Stomach smooth muscle (tissue), 2 donors: ENCODE measurements at regions not wholly inside any gene's neighbourhood (a gene's known extent, or its start where the extent isn't known, plus 50 kb on each side); places are given as distances from the start of the nearest gene placed in this dataset.
"Not testable (repeated sequence)": the region's sequence is repeated elsewhere in the genome, so short reads cannot be mapped to it uniquely, and the experiment has no call there.

Source experiments
- H3K27ac ChIP-seq: one replicate; pipeline ENCODE4 v1.7.0; 2013; ENCODE audit warnings: mild to moderate bottlenecking, low read length, inconsistent platforms
- H3K27me3 ChIP-seq, 2 donors: one replicate each; pipeline ENCODE4 v1.7.0; 2013; ENCODE audit warnings: low read length in 2 of 2; ENCODE audit not compliant: insufficient read depth in 2 of 2, control insufficient read depth in 1 of 2
- H3K36me3 ChIP-seq, 2 donors: one replicate each; pipeline ENCODE4 v1.7.0; 2013; ENCODE audit warnings: low read length in 2 of 2; ENCODE audit not compliant: control insufficient read depth in 2 of 2, insufficient read depth in 2 of 2
- H3K4me1 ChIP-seq: one replicate; pipeline ENCODE4 v1.7.0; 2013; ENCODE audit warnings: low read length; ENCODE audit not compliant: control insufficient read depth, insufficient read depth
- H3K4me3 ChIP-seq, 2 donors: one replicate each; pipeline ENCODE4 v1.7.0; 2013; ENCODE audit warnings: low read length in 2 of 2
- H3K9ac ChIP-seq, 2 donors: one replicate each; pipeline ENCODE4 v1.7.0; 2013; ENCODE audit warnings: low read length in 2 of 2, mild to moderate bottlenecking in 1 of 2
- H3K9me3 ChIP-seq, 2 donors: one replicate each; pipeline ENCODE4 v1.7.0; 2013; ENCODE audit warnings: low read length in 2 of 2; ENCODE audit not compliant: control insufficient read depth in 2 of 2
- donor health status: healthy.
- donor health status: Pancreatic carcinoma.

DNA sequence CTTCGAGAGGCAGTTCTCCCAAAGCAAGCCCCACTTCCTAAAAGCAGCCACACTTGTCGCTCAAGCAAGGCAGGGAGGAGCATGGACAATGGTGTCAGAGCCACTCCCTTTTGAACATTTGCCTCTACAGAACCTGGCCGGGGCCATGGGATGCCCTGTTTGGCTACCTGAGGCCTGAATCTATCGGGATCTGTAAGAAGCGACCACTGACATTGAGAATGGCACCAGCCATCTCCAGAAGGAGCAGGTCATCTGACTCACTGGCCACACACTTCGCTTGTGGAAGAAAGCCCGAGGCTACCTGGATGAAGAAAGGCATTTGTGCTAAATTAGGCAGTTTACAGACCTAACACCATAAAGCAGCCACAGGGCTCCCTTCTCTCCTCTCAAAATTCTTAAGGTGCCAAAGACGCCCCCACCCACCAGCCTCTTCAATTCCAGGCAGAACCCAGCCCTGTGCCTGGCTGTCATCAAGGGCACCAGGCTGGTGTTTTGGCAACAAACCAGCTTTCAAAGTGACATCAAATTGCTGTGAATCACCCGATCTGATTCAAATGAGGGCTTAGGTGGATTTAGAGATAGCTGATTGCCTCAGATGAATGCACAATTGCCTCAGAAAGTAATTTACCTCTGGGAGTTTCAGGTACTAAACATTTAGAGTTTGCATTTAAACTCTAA lies 104.8 kb downstream of the ETS2 start:
- Histone ChIP-seq H3K36me3 (no peaks in the 10 kb centered on the region), H3K9ac (peak overlapping the region in 1 of 2 donors; percentile 8), H3K4me1 (peaks cover 36% of the 10 kb centered on the region), H3K27me3 (no peaks in the 10 kb centered on the region), H3K9me3 (no peaks in the 10 kb centered on the region), H3K27ac (peak overlapping the region; percentile 55), H3K4me3 (no peak overlapping the region)

DNA sequence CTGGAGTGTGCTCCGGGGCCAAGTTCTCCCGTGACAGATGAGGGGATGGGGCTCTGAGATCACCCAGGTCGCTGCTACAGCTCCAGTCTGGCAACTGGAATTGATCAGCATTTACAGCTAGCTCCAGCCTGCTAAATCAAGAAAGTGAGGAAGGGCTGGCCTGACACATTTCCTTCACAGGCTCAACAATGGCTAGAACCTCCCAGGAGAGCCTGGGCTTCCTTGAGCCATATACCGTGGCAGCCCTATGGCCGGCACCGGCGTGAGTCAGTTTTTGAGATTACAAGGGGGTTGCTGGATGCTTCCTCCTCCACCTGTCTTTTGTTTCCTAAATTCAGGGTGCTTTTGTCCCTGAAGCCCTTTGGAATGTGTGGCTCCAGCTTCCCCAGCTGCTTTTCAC lies 104.2 kb downstream of the ETS2 start:
- no peaks in the 10 kb centered on the region for H3K9me3 ChIP-seq

DNA sequence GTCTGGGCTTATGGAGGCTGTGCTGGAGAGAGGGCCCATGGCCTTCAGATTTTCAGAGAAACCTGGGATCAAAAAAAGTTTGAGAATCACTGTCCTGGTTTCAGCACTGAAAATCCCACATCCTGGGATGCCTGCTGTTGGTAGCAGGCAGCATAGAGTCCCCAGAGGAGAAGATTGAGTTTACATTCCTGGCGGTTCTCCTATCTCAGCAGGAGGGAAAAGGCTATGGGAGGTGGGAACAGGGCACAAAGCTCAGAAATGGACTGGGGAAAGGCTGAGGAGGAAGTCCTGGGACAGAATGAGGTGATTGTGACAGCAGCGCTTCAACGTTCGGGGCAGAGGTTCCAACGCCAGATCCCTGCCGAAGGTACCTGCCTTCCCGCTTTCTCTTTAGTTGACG lies 103.4 kb downstream of the ETS2 start:
- H3K4me3 ChIP-seq, result no peak overlapping the region
- peaks cover 26% of the 10 kb centered on the region for H3K4me1 ChIP-seq
- H3K9ac ChIP-seq, result no peak overlapping the region
- peak overlapping the region; percentile 55 for H3K27ac ChIP-seq
- H3K27me3 ChIP-seq, result no peaks in the 10 kb centered on the region
- H3K9me3 ChIP-seq, result no peaks in the 10 kb centered on the region
- no peaks in the 10 kb centered on the region for H3K36me3 ChIP-seq

More for the DNA sequence above, 104.2 kb downstream of the ETS2 start:
- Histone ChIP-seq H3K36me3 (no peaks in the 10 kb centered on the region), H3K27me3 (no peaks in the 10 kb centered on the region), H3K4me3 (no peak overlapping the region), H3K9ac (no peak overlapping the region), H3K27ac (peak overlapping the region; percentile 55), H3K4me1 (peaks cover 32% of the 10 kb centered on the region)

DNA sequence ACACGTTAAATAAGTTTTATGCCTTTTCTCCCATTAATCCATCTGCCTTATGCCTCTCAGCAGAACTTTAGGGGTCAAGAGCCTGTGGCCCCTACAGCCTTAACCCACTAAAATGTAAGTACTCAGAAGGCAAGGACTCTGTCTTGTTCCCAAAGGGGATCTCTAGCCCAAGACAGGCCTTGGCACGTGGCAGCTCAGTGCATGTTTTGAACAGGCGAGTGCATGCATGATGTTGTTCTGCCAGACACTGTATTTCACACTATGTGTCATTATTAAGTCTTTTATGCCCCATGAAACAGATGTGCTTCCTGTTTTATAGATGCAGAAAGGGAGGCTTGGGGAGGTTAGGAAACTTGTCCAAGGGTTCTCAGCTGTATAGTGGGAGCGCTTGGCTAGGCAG lies 102.8 kb downstream of the ETS2 start:
- peaks cover 27% of the 10 kb centered on the region for H3K4me1 ChIP-seq
- H3K9ac ChIP-seq, result no peak overlapping the region
- no peaks in the 10 kb centered on the region for H3K27me3 ChIP-seq
- no peaks in the 10 kb centered on the region for H3K9me3 ChIP-seq
- H3K27ac ChIP-seq, result peak overlapping the region; percentile 55
- H3K36me3 ChIP-seq, result no peaks in the 10 kb centered on the region
- no peak overlapping the region for H3K4me3 ChIP-seq

GRCh38 chr21:38905752-38906151 lies 100.0 kb downstream of the ETS2 start:
- Histone ChIP-seq H3K27ac (no peak overlapping the region), H3K4me1 (peaks cover 19% of the 10 kb centered on the region)

DNA sequence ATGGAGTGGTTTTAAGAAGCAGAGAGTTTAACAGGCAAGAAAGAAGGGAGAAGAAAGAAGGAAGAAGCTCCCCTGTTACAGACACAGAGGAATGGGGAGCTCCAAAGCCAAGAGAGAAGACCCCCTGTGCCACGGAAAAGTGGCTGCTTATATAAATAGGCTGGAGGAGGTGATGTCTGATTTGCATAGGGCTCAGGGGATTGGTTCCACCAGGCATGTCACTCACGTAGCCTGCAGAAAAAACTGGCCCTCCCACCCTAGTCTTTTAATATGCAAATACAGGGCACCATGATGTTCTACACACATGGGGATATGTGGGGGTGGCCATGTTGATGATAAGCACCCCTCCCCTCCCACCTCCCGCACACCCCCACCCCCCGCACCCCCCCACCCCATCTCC lies 99.6 kb downstream of the ETS2 start:
- Histone ChIP-seq H3K9me3 (peaks cover 0 to 4% of the 10 kb centered on the region in 2 donors), H3K36me3 (no peaks in the 10 kb centered on the region), H3K27ac (no peak overlapping the region), H3K4me3 (no peak overlapping the region), H3K27me3 (no peaks in the 10 kb centered on the region), H3K9ac (no peak overlapping the region), H3K4me1 (peaks cover 19% of the 10 kb centered on the region)

More at GRCh38 chr21:38905752-38906151, 100.0 kb downstream of the ETS2 start:
- H3K9ac ChIP-seq, result no peak overlapping the region
- no peaks in the 10 kb centered on the region for H3K36me3 ChIP-seq
- peaks cover 0 to 4% of the 10 kb centered on the region in 2 donors for H3K9me3 ChIP-seq
- no peak overlapping the region for H3K4me3 ChIP-seq
- no peaks in the 10 kb centered on the region for H3K27me3 ChIP-seq

DNA sequence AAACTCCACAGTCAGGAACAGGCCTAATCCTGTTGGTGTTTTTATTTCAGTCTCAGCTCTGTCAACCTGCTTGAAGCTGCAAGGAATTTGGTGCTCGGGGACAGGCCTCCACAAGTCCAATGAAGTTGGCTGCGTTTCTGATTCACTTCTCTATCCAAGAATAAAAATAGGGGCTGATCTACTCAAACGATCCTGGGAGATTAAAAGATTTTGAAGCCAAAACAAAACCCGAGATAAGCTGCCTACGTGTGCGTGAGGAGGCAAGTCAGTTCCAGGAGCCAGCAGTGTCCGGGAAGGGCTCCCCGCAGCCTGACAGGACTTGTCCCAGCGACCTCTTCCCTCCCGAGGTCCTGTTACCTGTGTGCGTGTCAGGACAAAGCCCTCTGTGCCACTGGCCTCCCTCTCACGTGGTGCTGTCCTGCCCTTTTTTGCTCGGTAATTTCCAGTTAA lies 98.0 kb downstream of the ETS2 start:
- Histone ChIP-seq H3K27ac (peak overlapping the region; percentile 53), H3K9me3 (peaks cover 0 to 4% of the 10 kb centered on the region in 2 donors), H3K9ac (no peak overlapping the region), H3K27me3 (no peaks in the 10 kb centered on the region), H3K36me3 (no peaks in the 10 kb centered on the region), H3K4me3 (no peak overlapping the region), H3K4me1 (peaks cover 19% of the 10 kb centered on the region)

DNA sequence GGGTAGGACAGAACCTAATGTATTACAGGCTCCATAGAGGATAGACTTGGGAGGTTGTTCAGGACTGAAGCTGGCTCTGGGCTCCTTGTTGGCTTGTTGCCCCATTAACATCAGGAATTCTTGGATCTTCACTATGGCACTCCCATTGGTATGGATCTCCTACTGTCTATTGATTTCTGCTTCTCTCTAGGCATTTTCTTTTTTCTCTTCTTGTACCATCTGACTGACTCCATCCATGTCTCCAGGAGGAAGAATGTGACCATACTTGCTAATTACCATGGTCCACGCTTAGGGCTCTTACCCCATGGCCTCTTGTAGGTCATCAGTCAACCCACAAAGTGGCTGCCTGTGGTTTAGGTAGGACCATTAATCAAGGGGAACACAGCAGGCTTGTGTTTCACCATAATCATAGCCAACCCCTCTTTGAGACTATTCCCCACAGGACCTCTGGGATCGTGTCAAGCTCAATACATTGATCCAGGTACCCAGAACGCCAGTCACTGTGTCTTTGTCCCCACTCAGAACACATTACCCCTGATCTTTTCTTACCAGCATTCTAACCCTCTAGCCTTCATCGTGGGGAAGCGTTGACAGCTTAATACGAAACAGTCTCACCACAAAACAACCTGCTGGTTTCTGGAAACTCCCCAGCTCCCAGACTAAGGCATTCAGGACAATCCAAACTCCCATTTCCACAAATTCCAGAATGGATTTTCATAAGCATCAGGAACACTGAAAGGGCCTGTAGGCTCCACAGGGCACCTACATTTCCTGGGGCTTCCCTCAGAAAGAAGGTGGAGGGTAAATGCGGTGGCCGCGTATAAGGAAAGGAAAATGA lies 97.1 kb downstream of the ETS2 start:
- H3K9me3 ChIP-seq, result peaks cover 0 to 4% of the 10 kb centered on the region in 2 donors
- H3K27ac ChIP-seq, result peak overlapping the region; percentile 53
- no peak overlapping the region for H3K9ac ChIP-seq

GRCh38 chr21:38900499-38900898 lies 94.8 kb downstream of the ETS2 start:
- no peak overlapping the region for H3K27ac ChIP-seq
- H3K27me3 ChIP-seq, result no peaks in the 10 kb centered on the region
- no peak overlapping the region for H3K9ac ChIP-seq
- peaks cover 8% of the 10 kb centered on the region for H3K4me1 ChIP-seq
- H3K9me3 ChIP-seq, result peaks cover 0 to 4% of the 10 kb centered on the region in 2 donors
- no peaks in the 10 kb centered on the region for H3K36me3 ChIP-seq
- H3K4me3 ChIP-seq, result no peak overlapping the region

More for the DNA sequence above, 97.1 kb downstream of the ETS2 start:
- Histone ChIP-seq H3K27me3 (no peaks in the 10 kb centered on the region), H3K36me3 (no peaks in the 10 kb centered on the region), H3K4me3 (no peak overlapping the region), H3K4me1 (peaks cover 19% of the 10 kb centered on the region)

- not testable (repeated sequence) for H3K4me1 ChIP-seq, H3K9ac ChIP-seq, H3K9me3 ChIP-seq, H3K27me3 ChIP-seq, H3K36me3 ChIP-seq, H3K27ac ChIP-seq, H3K4me3 ChIP-seq
Measured at GRCh38 chr21:38899985-38900384, 94.3 kb downstream of the ETS2 start.
